ENCODE measurements at regions not wholly inside any gene's neighbourhood (a gene's known extent, or its start where the extent isn't known, plus 50 kb on each side); places are given as distances from the start of the nearest gene placed in this dataset.
A peak's percentile ranks its signal among the peaks of the same experiment; 100 is the strongest.
"Not testable (repeated sequence)": the region's sequence is repeated elsewhere in the genome, so short reads cannot be mapped to it uniquely, and the experiment has no call there.

DNA sequence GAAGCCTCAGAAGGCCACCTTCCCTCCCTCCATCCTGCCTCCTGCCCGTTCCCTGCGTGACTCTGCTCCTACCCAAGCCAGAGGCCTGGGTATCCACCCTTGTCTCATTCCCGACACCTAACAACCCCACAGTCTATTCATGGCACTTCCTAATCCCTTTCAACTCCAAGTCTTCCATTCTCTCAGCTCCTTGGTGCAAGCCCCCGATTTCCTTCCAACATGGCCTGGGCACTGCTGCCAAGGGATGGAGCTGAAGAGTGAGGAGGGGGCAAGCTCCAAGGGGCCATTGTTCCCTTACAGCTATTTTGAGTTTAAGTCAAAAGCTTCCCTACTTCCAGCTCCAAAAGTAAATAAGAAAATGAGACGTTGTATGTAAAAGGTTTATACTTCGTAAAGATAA lies 84.8 kb upstream of the ASB18 start:
- DNase-seq: no peak

DNA sequence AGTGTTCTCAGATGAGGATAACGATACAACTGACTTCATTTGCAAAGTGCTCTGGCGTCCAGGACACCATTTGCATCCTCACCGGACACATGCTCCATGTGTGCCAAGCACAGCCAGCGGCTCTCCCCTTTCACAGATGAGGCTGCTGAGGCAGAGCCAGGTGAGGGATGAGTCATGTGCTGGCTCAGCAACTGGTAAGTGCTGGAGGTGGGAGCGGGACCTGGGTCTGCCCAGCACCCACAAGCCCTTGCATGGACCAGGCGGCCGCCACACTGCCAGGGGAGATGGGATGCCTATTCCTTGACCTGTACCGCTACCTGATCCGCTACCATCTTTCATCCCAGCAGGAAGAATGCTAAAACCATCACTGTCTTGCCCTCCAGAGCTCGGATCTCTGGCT lies 86.2 kb upstream of the ASB18 start:
- no peak for DNase-seq

DNA sequence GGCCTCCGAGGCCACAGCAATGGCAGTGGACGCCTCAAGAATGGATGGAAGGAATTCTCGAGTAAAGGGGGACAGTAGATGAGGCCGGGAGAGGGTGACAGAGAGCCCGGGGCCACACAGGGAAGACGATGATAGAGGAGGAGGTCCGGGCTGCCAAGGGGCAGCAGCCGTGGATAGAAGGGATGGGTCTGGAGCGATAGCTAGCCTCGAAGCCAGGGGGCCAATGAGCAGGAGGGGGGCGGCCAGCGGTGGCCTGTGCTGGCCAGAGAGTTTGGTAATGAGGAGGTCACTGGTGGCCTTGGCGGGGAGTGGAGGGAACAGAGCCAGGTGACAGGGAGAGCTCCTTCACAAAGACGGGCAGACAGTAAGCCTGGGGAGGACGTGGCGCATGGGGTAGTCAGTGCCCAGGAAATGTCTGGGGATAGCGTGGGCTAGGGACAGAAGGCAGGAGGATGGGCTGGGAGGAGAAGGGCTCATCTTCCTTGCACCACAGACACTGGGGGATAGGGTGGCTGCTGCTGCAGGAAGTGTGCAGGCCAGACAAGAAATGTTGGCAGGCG lies 87.8 kb upstream of the ASB18 start:
- no peak for DNase-seq

DNA sequence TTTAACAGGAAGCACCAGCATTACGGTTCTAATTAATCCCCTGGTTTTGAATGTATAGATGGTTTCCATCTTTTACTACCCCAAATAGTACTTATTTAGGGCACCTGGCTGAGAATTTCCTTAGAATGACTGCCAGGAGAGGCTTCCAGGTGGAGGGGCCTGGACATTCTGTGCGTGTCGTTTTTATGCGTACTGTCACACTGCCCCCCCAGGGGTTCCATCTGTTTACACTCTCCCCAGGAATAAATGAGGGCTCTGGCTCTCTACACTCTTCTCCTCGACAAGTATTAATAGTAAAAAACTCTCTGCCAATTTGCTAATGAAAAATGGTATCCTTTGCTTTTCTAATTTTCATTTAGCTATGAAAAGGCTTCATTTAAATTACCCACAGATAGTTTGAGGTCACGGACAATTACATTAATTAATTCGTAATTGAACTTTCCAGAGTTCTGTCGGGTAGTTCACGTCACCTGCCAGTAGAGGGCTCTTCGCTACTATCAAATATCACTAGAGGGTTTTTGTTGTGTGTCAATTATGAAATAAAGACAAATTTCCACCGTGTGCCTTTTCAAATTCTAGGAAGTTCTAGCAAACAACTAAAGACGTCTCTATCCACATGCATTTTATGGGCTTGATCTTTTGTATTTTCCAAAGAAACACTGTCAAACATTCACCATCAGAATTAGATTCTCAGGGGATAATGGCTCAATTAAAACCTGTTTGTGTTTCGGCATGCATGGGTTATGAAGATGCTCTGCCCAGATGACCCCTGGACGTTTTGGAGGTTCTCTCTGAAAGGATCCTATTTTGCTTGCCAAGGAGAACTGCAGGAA lies 88.8 kb upstream of the ASB18 start:
- DNase-seq: peak; percentile 46

DNA sequence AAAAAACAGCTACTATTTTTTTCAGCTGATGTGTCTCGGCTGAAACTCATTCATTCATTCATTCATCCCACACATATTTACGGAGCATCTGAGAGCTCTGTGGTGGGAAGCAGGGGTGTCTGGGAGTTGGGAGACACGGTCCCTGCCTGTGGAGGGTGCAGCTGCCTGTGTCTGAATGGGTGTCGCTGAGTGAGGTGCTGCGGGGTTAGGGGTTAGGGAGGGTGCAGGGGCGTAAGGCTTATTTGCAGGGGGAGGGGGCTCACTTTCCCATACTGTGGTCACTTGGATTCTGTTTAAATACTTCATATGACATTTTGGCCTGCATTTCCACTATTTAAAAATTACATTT lies 89.4 kb upstream of the ASB18 start:
- no peak for DNase-seq

DNA sequence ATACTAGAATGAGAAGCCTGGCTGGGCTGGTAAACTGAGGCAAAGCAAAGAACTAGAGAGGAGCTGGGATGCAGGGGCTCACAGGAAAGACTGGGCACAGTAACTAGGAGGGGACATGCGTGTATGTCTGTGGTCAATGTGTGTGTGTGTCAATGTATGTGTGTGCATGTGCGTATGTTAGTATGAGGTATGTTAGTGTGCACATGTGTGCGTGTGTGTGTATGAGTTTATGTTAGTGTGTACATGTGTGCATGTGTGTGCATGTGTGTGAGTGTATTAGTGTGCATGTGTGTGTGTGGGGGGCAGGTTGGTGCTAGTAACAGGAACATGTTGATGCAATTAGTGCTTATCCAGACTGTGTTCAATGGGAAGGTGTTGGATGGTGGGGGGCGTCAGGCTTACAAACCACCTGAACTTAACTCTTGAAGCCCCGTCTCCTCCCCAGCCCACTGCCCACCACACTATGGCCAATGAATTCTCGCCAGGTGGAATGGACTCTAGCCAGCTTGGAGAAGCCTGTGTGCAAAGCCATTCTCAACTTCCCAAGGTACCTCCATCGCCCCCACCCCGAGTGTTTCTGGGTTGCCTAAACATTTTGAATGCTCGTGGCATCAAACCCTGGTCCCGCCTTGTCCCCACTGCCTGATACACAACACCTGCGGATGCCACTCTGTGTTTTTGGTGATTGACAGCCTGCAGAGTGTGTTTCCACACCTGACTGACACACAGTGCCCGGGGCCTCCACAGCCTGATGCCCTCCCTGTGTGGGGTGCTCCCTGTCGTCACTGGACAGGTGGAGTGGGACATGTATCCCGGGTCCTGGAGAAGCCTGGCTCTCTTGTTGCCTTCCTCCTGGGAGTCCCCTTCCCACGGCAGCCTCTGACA lies 90.1 kb upstream of the ASB18 start:
- no peak for DNase-seq

DNA sequence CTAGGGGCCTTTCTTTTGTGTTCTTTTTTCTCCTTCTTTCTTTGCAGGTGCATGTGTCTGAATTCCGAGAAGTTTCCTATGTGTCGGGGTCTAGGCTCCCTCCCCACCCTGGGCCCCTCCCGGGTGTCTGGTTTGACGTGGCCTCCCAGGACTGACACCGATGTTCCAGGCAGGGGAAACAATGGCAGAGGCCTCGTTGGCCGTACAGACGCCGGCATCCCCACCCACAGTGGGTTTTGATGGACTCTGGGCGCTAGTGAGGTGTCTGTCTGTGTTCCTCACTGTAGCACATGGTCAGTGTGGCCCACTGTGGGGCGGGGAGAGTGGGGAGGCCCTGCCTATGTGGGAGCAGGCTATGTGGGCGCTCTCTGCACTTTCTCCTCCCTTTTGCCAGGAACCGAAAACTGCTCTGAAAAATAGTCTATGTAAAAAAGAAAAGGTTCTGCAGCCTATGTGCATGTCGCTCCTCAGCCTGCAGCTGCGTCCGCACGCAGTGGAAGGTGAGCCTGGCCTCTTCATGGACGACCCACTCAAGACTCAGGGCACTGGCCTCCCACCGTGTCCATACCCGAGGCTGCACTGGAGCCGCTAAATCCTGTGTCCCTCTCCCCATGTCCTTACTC lies 90.9 kb upstream of the ASB18 start:
- DNase-seq: no peak

DNA sequence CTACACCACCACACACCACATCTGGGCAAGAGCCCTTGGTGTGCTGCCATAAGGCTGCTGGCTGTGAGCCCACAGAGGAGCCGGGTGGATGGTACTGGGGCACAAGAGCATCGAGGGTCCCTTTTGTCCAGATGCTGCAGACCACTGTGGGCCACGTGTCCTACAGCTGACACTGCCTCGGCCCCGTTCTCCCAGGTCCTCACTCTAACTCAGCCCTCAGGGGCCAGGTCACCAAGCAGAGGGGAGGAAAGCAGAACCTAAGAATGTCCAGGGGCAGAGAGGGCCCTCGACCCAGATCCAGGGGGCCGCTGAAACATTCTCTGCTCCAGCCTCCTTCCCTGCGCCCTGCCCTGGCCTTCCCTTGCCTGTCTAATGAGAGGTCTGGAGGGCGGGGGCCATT lies 91.7 kb upstream of the ASB18 start:
- DNase-seq: no peak

DNA sequence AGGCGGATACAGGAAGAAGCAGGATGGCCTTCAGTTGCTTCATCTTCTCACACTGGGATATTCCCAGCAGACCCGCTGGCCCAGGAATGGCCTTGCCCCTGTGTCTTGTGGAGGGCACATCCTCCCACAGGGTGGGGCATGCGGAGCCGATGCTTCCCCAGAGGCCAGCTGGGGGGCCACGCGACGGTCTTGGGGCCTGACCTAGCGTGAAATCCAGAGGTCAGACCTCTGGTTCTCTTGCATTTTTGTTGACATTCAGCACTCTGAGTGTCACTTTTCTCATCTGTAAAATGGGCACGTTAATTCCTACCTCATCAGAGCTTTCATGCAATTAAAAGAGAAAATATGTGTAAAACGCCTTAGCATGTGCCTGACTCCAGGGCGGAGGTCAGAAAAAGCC lies 92.1 kb upstream of the ASB18 start:
- DNase-seq: not testable (repeated sequence)

DNA sequence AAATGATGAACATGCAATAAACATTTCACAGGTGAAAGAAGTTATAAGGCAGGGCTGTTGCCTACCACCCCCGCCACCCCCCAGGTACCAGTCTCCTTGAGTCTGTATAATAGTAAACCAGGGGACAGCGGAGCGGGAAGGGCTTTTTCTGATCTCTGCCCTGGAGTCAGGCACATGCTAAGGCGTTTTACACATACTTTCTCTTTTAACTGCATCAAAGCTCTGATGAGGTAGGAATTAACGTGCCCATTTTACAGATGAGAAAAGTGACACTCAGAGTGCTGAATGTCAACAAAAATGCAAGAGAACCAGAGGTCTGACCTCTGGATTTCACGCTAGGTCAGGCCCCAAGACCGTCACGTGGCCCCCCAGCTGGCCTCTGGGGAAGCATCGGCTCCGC lies 94.3 kb upstream of the ASB18 start:
- not testable (repeated sequence) for DNase-seq

DNA sequence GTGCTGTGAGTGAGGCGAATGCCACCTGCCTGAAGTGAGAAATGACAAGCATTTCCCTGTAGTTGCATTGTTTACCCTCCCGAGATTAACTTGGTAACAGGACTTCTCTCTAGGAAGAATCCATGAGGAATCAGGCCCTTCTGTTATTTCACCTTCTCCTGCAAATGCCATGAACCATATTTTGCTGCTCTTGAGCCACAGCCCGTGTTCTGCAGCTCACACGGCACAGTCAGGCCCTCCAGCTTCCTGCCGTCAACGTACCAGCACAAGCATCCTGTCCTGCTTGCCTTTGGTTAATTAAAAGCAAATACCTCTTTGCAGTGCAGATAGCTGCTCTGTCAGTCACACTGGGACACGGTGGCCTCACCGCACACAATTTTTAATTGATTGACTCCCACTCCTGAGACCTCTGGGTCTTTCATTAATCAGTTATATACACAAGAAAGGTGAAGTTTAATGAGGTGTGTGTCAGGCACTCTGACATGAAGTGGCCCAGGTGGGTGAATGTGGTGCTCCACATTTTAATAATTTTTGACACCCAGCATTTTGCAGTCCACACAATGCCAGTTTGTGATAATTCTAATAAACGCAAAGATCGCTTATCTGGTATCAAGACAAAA lies 95.3 kb upstream of the ASB18 start:
- DNase-seq: no peak

DNA sequence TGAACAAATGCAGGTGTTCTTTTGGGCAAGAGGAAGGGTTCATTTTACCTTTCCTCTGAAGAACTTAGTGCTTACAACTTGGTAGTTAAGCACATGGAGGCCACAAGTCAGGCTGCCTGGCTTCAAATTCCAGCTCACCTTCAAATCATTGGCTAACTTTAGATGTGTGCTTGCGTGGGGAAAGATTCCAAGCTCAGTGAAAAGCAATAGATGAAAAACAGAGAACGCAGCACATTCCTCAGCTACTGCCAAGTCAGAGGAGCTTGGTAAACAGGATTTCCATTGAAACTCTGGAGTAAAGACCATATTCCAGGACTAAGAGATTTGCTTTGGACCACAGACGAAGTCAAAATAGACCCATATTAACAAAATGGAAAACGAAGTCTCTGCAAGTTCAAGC lies 96.3 kb upstream of the ASB18 start:
- DNase-seq: no peak

DNA sequence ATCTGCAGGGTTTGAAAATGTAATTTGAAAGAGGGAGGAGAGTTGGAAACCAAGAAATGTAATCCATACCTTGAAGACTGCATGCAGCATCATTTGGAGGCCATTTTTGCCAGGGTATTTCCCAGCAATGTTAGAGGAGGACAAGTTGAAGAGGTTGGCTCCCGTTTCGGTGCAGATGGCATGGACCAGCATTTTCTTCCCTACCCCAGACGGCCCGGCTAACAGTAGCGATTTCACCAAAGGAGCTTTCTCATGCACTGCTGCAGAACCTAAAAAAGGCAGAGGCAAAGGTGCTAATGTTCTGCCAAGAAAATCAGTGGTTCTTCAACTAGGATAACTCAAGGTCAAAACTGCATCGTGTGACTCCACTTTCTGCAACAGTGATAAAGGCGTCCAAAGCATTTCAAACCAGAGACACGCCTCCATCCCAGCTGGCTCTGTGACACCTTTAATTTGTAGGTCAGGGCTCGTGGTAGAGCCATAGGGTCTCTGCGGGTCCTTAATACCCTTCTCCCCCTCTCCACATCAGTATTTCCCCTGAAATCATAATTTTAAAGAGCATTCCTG lies 99.6 kb upstream of the ASB18 start:
- DNase-seq: no peak

DNA sequence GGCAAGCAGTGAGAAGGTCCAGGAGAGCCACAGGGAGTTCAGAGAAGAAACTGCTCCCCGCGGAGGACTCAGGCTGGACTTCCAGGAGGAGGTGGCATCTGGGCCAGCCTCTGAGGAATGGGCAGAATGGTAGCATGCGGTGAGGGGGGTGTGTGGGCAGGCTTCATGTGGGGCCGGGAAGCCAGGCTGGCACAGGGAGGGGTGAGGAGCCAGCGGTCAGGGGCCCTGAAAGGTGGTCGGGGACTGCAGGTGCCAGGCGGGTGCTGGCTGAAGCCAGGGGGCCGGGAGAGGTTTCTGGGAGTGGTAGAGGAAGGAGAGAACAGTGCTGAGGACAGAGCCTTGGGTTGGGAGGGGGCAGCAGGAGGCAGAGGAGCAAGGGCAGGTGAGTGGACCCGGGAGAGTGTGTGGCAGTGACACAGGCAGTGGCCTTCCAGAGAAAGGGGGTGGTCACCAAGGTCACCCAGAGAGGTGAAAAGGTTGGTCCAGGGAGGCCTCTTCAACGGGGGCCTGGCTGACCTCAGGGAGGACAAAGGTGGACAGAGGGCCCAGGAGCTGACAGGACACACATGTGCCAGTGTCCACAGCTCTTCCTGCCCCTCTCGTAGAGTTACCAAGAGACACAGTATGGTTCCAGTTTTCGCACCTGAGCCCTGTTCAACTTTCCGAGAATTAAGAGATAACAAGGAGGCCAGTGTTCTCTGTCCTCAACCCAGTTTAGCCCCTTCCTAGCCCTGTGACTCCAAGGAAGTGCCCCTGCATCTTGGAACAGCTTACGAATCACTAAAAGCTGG lies 101.2 kb upstream of the ASB18 start:
- DNase-seq: no peak

DNA sequence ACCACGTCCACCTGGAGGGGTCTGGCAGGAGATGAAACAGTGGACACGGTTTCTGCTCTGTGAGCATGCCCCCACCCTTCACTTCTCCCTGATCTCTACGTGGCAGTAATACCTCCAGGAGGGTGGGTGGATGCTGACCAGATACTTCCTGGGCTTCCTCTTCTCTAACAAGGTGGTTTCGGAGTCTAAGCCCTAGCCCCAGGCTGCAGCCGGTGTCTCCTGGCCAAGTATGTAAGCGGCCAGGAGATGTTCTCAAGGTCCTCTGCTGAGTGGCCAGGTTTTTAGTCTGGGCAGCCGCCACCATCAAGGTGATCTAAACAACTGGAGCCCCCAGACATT lies 101.8 kb upstream of the ASB18 start:
- no peak for DNase-seq

DNA sequence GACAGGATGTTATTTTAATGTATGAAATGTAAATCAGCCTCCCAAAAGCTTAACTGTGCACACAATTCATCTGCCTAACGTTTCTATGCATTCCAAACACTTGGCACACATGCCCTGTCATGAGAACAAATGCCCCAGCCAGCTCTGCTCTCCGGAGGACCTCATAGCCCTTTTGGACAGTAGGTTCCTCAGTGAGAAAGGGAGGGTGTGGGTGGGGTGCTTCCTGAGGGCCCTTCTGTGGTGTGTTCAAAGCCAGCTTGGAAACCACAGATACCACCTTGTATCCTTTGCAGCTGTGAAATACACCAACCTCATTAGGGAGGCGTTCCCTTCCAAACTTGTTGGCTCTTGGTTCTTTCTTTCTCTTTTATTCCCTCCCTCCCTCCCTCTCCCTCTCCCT lies 102.2 kb upstream of the ASB18 start:
- no peak for DNase-seq

DNA sequence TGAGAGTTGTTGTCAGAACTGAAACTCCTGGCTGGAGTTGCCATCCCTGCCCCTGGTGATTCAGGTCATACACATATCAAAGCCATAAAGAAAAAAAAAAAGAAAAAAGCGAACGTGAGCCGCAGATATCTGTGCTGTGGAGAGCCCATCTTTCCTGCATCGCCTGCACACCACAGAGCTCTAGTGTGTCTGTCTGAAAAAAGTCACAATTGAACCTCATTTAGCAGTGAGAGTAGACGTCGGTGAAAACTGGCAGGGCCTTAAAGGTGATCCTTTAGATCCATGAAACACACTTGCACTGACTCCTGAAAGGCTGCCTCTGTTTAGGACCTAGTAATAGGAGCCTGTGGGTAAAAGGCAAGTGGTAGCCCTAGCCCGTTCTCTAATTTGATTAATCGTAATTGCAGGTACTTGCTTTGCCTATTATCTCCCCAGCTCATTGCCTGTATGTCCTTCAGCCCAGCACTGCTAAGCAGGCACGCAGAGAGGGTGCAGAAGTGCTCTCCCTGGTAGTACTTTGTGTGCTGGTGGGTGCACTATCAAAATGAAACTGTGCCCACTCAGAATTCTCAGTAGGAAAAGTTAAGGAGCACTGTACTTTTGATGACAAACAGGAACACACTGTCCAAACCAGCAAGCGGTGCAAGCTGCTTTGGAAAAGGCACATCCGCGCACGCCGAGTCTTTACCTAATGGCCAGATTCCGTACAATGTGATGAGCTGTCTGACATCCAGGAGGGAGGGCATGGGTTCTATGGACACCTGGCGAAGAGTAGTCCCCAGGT lies 103.5 kb upstream of the ASB18 start:
- no peak for DNase-seq

DNA sequence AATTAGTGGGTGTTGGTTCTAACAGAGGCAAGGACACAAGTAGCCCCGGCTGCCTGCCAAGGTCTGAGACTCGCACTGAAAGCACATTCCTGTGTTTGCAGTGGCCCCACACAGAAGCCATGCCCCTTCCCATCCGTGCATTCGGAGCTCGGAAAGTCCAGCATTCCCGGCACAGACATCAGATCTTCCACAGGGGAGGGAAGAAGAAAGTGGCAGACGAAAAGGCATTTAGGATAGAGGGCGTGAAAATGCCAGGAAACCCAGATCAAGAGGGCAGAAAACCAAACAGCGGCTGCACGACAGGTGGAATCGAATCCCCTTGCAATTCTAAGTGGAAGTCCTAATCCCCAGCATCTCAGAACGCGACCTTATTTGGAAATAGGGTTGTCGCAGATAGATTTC lies 105.5 kb upstream of the ASB18 start:
- DNase-seq: no peak

DNA sequence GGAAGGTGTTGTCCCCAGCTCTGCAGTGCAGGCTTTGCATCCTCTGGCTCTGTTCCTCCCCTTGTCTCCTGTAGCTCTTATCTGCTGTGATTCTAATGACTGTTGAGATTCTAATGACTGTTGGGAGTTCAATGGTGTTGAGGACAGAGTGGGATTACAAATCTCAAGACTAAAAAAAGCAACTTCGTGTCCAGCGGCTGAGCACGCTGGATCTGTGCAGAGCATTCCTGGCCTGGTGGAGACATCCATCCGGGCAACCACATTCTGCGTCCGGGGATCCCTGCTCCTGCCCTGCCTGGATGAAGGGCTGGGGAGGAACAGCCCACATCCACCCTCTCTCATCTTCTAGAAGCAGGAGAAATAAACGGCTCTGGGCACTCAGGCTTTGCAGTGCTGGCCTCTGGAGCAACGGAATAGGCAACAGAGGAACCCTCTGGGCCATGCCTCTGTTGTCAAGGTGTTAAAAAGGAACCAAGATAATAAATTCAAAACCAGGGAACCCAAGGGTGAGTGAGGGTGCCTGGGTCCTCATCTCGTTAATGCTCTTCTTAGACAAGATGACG lies 106.7 kb upstream of the ASB18 start:
- DNase-seq: no peak

DNA sequence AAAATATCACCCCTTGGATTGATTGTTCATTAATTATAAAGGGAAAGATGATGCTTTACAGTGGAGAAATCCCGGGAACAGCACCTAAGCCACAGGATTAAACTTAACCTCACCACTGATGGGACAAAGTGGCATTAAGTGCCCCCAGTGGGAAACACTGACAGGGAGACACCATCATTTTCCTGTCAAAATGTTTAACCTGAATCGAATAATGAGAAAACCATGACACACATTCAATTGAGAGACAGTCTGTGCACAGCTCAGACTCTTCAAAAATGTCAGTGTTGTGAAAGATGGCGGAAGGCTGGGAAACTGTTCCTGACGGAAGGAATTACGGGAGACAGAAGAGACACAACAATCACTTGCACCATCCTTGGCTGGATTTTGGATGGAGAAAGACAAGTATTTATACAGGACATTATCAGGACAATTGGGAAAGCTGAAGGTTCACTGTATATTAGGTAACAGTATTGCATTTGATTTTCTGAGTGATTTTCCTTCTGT lies 111.8 kb upstream of the ASB18 start:
- DNase-seq: no peak
